Calu3 (cell line): ENCODE measurements at regions not wholly inside any gene's neighbourhood (a gene's known extent, or its start where the extent isn't known, plus 50 kb on each side); places are given as distances from the start of the nearest gene placed in this dataset.
"Not testable (repeated sequence)": the region's sequence is repeated elsewhere in the genome, so short reads cannot be mapped to it uniquely, and the experiment has no call there.

Experiments
- BruUV-seq: library from RNA; stranded (reverse); fragments of 400-500 nt; replicated peaks from 2 replicates; lab custom pipeline; 2021; lab: Mats Ljungman, UMichigan
- CTCF ChIA-PET: fragments of 300-600 bp; sonication (Branson Sonifier 250); formaldehyde crosslinking; loops from one replicate; lab custom pipeline; 2022; ENCODE audit warnings: antibody characterized with exemption; lab: Charles Lee
- DNase-seq: peaks from one replicate; pipeline ENCODE4 v3.0.0; 2022
- H3K27ac Mint-ChIP-seq: one replicate; pipeline ENCODE4 v1.8.0; 2022; ENCODE audit warnings: mixed read lengths; ENCODE audit not compliant: unreplicated experiment
- H3K27me3 Mint-ChIP-seq: one replicate; pipeline ENCODE4 v1.8.0; 2022; ENCODE audit warnings: mixed read lengths; ENCODE audit not compliant: unreplicated experiment
- H3K36me3 Mint-ChIP-seq: one replicate; pipeline ENCODE4 v1.8.0; 2022; ENCODE audit warnings: mild to moderate bottlenecking, moderate library complexity, mixed read lengths; ENCODE audit not compliant: insufficient read depth, unreplicated experiment
- H3K4me1 Mint-ChIP-seq: one replicate; pipeline ENCODE4 v1.8.0; 2022; ENCODE audit warnings: mild to moderate bottlenecking, low read depth, mixed read lengths; ENCODE audit not compliant: unreplicated experiment
- H3K4me3 Mint-ChIP-seq: one replicate; pipeline ENCODE4 v1.8.0; 2022; ENCODE audit warnings: mild to moderate bottlenecking, low read depth, moderate library complexity, mixed read lengths; ENCODE audit not compliant: unreplicated experiment
- H3K9me3 Mint-ChIP-seq: one replicate; pipeline ENCODE4 v1.8.0; 2022; ENCODE audit warnings: low read depth, mixed read lengths; ENCODE audit not compliant: unreplicated experiment
- intact Hi-C: fragments of 100-400 bp; cut with micrococcal nuclease; formaldehyde crosslinking; loops from one replicate; pipeline ENCODE4 v1.10.0; 2022; ENCODE audit not compliant: unreplicated experiment

DNA sequence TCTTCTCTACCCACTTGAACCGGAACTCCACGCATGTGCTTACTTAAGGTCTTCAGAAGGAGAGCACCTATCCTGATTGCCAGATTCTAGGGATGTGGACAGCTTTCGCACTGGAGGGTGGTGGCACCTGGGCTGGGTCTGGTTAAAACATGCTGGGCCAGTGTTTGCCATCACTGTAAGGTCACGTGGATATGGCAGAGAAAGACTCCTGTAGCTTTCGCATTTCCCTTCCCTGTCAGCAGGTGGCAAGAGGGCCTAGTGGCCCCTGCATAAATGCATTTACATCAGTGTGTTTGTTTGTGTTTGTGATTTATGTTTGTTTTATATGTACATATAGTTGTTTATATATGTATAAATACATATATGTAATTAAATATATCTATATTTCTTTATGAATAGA, 192.5 kb downstream of the ANKRD36 start:
- H3K36me3 Mint-ChIP-seq, H3K27ac Mint-ChIP-seq, BruUV-seq, CTCF ChIA-PET, DNase-seq, H3K4me3 Mint-ChIP-seq, H3K27me3 Mint-ChIP-seq, H3K4me1 Mint-ChIP-seq, intact Hi-C loops, H3K9me3 Mint-ChIP-seq: not testable (repeated sequence)

DNA sequence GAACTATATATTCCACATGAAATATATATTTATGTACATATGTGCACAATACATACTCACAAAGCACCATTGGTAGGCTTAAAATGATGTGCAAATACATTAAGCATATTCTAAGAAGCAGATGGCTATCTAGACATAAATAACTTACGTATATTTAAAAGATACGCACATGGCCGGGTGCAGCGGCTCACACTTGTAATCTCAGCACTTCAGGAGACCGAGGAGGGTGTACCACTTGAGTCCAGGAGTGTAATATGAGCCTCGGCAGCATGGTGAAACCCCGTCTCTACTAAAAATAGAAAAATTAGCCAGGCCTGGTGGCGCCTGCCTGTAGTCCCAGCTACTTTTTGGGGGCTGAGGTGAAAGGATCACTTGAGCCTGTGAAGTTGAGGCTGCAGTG, 189.9 kb downstream of the ANKRD36 start:
- H3K36me3 Mint-ChIP-seq, H3K4me3 Mint-ChIP-seq, DNase-seq, H3K4me1 Mint-ChIP-seq, CTCF ChIA-PET, H3K27ac Mint-ChIP-seq, H3K9me3 Mint-ChIP-seq, intact Hi-C loops, BruUV-seq, H3K27me3 Mint-ChIP-seq: not testable (repeated sequence)

DNA sequence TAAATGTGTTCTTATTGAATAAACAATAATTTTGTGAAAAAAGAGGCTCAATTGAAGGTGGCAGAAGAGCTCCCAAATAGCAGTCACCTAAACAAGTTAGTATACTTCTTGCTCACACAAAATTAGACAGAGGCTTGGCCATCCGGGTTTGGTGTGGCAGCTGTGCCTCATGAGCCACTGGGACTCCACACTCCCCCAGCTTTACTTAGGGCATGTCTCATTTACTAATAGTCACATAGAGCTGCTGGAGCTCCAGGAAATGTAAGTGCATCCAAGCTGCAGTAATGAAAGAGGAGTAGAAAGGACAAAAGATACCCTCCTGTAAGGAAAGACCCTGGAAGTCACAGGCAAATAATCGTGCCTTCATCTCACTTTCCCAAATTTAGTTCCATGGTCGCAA, 188.8 kb downstream of the ANKRD36 start:
- BruUV-seq, H3K36me3 Mint-ChIP-seq, H3K27me3 Mint-ChIP-seq, DNase-seq, H3K27ac Mint-ChIP-seq, intact Hi-C loops, CTCF ChIA-PET, H3K9me3 Mint-ChIP-seq, H3K4me3 Mint-ChIP-seq, H3K4me1 Mint-ChIP-seq: not testable (repeated sequence)
